ENCODE measurements at regions not wholly inside any gene's neighbourhood (a gene's known extent, or its start where the extent isn't known, plus 50 kb on each side); places are given as distances from the start of the nearest gene placed in this dataset.
"Not testable (repeated sequence)": the region's sequence is repeated elsewhere in the genome, so short reads cannot be mapped to it uniquely, and the experiment has no call there.

DNA sequence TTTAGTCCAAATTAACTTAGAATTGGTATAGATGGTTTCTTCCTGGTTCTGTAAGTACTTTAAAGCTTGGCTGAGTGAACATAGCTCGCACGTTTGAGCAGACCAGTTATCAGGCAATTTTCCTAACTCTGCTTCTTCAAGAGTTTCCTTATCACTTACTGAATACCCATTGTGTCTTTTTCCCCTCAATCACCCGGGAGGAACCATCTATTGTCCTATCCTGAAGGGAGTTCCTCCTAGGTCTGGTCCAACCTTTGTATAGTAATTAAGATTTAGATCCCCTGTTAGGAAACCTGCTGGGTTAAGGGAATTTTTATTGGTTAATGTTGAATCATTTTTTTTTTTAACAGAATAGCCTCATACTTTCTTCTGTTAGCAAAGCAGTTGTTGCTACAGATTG lies 1215.0 kb upstream of the ATXN8OS start:
- TF ChIP-seq EZH2 (IDR thresholded peaks at IDR 0.05); POLR2AphosphoS5 (IDR thresholded peaks at IDR 0.05; ENCODE audit: borderline replicate concordance, low read depth, low read length); FOXP2 (optimal IDR thresholded peaks at IDR 0.05; ENCODE audit: control extremely low read depth, extremely low read length, insufficient read depth): not testable (repeated sequence)

Measured in SK-N-MC (cell line).